Naive thymus-derived CD8-positive, alpha-beta T cell (primary cell): ENCODE measurements at regions not wholly inside any gene's neighbourhood (a gene's known extent, or its start where the extent isn't known, plus 50 kb on each side); places are given as distances from the start of the nearest gene placed in this dataset.
A peak's percentile ranks its signal among the peaks of the same experiment; 100 is the strongest.

Experiments
- ATAC-seq, 2 donors: fragments of 150-1000 bp; cut with Tn5 transposase in 1 of 2; sonication (Bioruptor Pico), chemical (Tn5 transposase) in 1 of 2; 1 replicate in 1 of 2; 2 replicates in 1 of 2; pipeline ENCODE4 v1.10.0; 2021; ENCODE audit warnings: mild to moderate bottlenecking in 2 of 2, moderate library complexity in 2 of 2
- POLR2A ChIA-PET: fragments of 350-600 bp; sonication (Branson Sonifier 250); formaldehyde crosslinking; loops from one replicate; lab custom pipeline; 2021; ENCODE audit warnings: antibody characterized with exemption; lab: Charles Lee
- DNase-seq, 10 donors: peaks; one replicate each; pipeline versions ENCODE4 v3.0.0 to v3.0.0-alpha.2; 2020 to 2022
- H3K27ac Mint-ChIP-seq, 10 donors: one replicate each; pipeline ENCODE4 v1.8.0; 2020 to 2022; ENCODE audit warnings: mild to moderate bottlenecking in 10 of 10, mixed read lengths in 10 of 10, moderate library complexity in 4 of 10, inconsistent platforms in 1 of 10
- H3K27me3 Mint-ChIP-seq, 5 donors: one replicate each; pipeline ENCODE4 v1.8.0; 2021 to 2022; ENCODE audit warnings: mixed read lengths in 5 of 5
- H3K36me3 Mint-ChIP-seq, 3 donors: one replicate each; pipeline ENCODE4 v1.8.0; 2020 to 2022; ENCODE audit warnings: mixed read lengths in 3 of 3, mild to moderate bottlenecking in 2 of 3, inconsistent platforms in 1 of 3
- H3K4me1 Mint-ChIP-seq, 4 donors: one replicate each; pipeline ENCODE4 v1.8.0; 2021 to 2022; ENCODE audit warnings: mixed read lengths in 4 of 4
- H3K4me3 Mint-ChIP-seq, 10 donors: one replicate each; pipeline ENCODE4 v1.8.0; 2020 to 2022; ENCODE audit warnings: mild to moderate bottlenecking in 10 of 10, mixed read lengths in 10 of 10, moderate library complexity in 6 of 10, inconsistent platforms in 1 of 10
- H3K9me3 Mint-ChIP-seq, 9 donors: one replicate each; pipeline ENCODE4 v1.8.0; 2020 to 2022; ENCODE audit warnings: mixed read lengths in 9 of 9, mild to moderate bottlenecking in 3 of 9, inconsistent platforms in 1 of 9, moderate library complexity in 1 of 9

GRCh38 chr1:114330451-114330983, 176.8 kb upstream of the SYT6 start:
- Mint-ChIP-seq H3K4me1 (peaks cover 42 to 67% (median 62%) of the 10 kb centered on the region in 4 donors), H3K27ac (peak overlapping the region in 8 of 10 donors; percentile 7 to 92 (median 76)), H3K27me3 (peaks cover 0 to 4% (median 0%) of the 10 kb centered on the region in 5 donors), H3K4me3 (peak overlapping the region in 7 of 10 donors; percentile 19 to 60 (median 30)), H3K9me3 (no peaks in the 10 kb centered on the region), H3K36me3 (no peaks in the 10 kb centered on the region)
- POLR2A ChIA-PET, result interaction anchor here (0.6 to 0.8 kb wide), 2 partner anchors 9 to 1259 kb away, joined by 3 read pairs; no protein-coding TSS in a partner anchor
- DNase-seq (peak in 4 of 10 donors; percentile 12 to 50 (median 36)), ATAC-seq (peak; percentile 72 to 83)

GRCh38 chr1:114328361-114328904, 174.8 kb upstream of the SYT6 start:
- Mint-ChIP-seq H3K4me1 (peaks cover 26 to 54% (median 47%) of the 10 kb centered on the region in 4 donors), H3K27ac (peak overlapping the region in 1 of 10 donors; percentile 29), H3K36me3 (no peaks in the 10 kb centered on the region), H3K9me3 (no peaks in the 10 kb centered on the region), H3K27me3 (peaks cover 0 to 4% (median 0%) of the 10 kb centered on the region in 5 donors), H3K4me3 (no peak overlapping the region)
- DNase-seq, result no peak
- POLR2A ChIA-PET, result interaction anchor here (1.8 kb wide), 1 partner anchor 10 kb away, joined by 6 read pairs; no protein-coding TSS in a partner anchor
- no peak for ATAC-seq

GRCh38 chr1:114324662-114324965, 170.9 kb upstream of the SYT6 start:
- peaks cover 0 to 4% (median 0%) of the 10 kb centered on the region in 5 donors for H3K27me3 Mint-ChIP-seq
- no peak for DNase-seq
- H3K4me1 Mint-ChIP-seq, result peaks cover 10 to 27% (median 19%) of the 10 kb centered on the region in 4 donors
- POLR2A ChIA-PET, result no interaction called here
- no peak for ATAC-seq
- no peak overlapping the region for H3K4me3 Mint-ChIP-seq
- no peaks in the 10 kb centered on the region for H3K9me3 Mint-ChIP-seq
- H3K27ac Mint-ChIP-seq, result peak overlapping the region in 4 of 10 donors; percentile 28 to 77 (median 54)
- H3K36me3 Mint-ChIP-seq, result no peaks in the 10 kb centered on the region

- Mint-ChIP-seq H3K9me3 (no peaks in the 10 kb centered on the region), H3K4me3 (no peak overlapping the region), H3K27ac (peak overlapping the region in 7 of 10 donors; percentile 12 to 83 (median 30)), H3K4me1 (peaks cover 7 to 25% (median 15%) of the 10 kb centered on the region in 4 donors), H3K27me3 (peaks cover 0 to 4% (median 0%) of the 10 kb centered on the region in 5 donors), H3K36me3 (no peaks in the 10 kb centered on the region)
- DNase-seq (no peak), ATAC-seq (no peak)
- POLR2A ChIA-PET, result no interaction called here
Observed at GRCh38 chr1:114323959-114324661, 170.4 kb upstream of the SYT6 start.

- Mint-ChIP-seq H3K27ac (peak overlapping the region in 1 of 10 donors; percentile 58), H3K9me3 (no peaks in the 10 kb centered on the region), H3K4me3 (no peak overlapping the region), H3K4me1 (peaks cover 4 to 19% (median 8%) of the 10 kb centered on the region in 4 donors), H3K36me3 (no peaks in the 10 kb centered on the region), H3K27me3 (no peaks in the 10 kb centered on the region)
- no peak for ATAC-seq
- POLR2A ChIA-PET, result no interaction called here
- no peak for DNase-seq
Observed at GRCh38 chr1:114322734-114323133, 169.1 kb upstream of the SYT6 start.

- H3K36me3 Mint-ChIP-seq, result no peaks in the 10 kb centered on the region
- no peaks in the 10 kb centered on the region for H3K9me3 Mint-ChIP-seq
- DNase-seq, result no peak
- peaks cover 4 to 19% (median 8%) of the 10 kb centered on the region in 4 donors for H3K4me1 Mint-ChIP-seq
- H3K27ac Mint-ChIP-seq, result no peak overlapping the region
- H3K4me3 Mint-ChIP-seq, result no peak overlapping the region
- no peak for ATAC-seq
- POLR2A ChIA-PET, result no interaction called here
- H3K27me3 Mint-ChIP-seq, result no peaks in the 10 kb centered on the region
Observed at GRCh38 chr1:114322207-114322606, 168.5 kb upstream of the SYT6 start.

- H3K36me3 Mint-ChIP-seq, result no peaks in the 10 kb centered on the region
- no peak overlapping the region for H3K27ac Mint-ChIP-seq
- H3K4me1 Mint-ChIP-seq, result peaks cover 4 to 19% (median 8%) of the 10 kb centered on the region in 4 donors
- no peaks in the 10 kb centered on the region for H3K9me3 Mint-ChIP-seq
- H3K4me3 Mint-ChIP-seq, result no peak overlapping the region
- POLR2A ChIA-PET, result no interaction called here
- ATAC-seq (no peak), DNase-seq (no peak)
- no peaks in the 10 kb centered on the region for H3K27me3 Mint-ChIP-seq
Observed at GRCh38 chr1:114320586-114320985, 166.9 kb upstream of the SYT6 start.

GRCh38 chr1:114319418-114319817, 165.7 kb upstream of the SYT6 start:
- H3K27ac Mint-ChIP-seq, result no peak overlapping the region
- no peaks in the 10 kb centered on the region for H3K9me3 Mint-ChIP-seq
- no peak for ATAC-seq
- no peak for DNase-seq
- H3K36me3 Mint-ChIP-seq, result no peaks in the 10 kb centered on the region
- no peak overlapping the region for H3K4me3 Mint-ChIP-seq
- POLR2A ChIA-PET, result interaction anchor here (1.2 kb wide), 1 partner anchor 14 kb away, joined by 3 read pairs; no protein-coding TSS in a partner anchor
- H3K27me3 Mint-ChIP-seq, result no peaks in the 10 kb centered on the region
- peaks cover 4 to 18% (median 8%) of the 10 kb centered on the region in 4 donors for H3K4me1 Mint-ChIP-seq

- Mint-ChIP-seq H3K27ac (no peak overlapping the region), H3K36me3 (no peaks in the 10 kb centered on the region), H3K27me3 (no peaks in the 10 kb centered on the region), H3K4me3 (no peak overlapping the region), H3K9me3 (no peaks in the 10 kb centered on the region), H3K4me1 (peaks cover 4 to 13% (median 6%) of the 10 kb centered on the region in 4 donors)
- no peak for ATAC-seq
- no peak for DNase-seq
- POLR2A ChIA-PET, result interaction anchor here (1.2 kb wide), 1 partner anchor 14 kb away, joined by 3 read pairs; no protein-coding TSS in a partner anchor
Observed at GRCh38 chr1:114318961-114319360, 165.3 kb upstream of the SYT6 start.

GRCh38 chr1:114316204-114316603, 162.5 kb upstream of the SYT6 start:
- Mint-ChIP-seq H3K9me3 (peaks cover 0 to 12% (median 0%) of the 10 kb centered on the region in 9 donors), H3K27ac (peak overlapping the region in 1 of 10 donors; percentile 36), H3K27me3 (no peaks in the 10 kb centered on the region), H3K4me1 (no peaks in the 10 kb centered on the region), H3K4me3 (no peak overlapping the region), H3K36me3 (peaks cover 0 to 1% (median 0%) of the 10 kb centered on the region in 3 donors)
- no peak for ATAC-seq
- POLR2A ChIA-PET, result interaction anchor here (0.6 kb wide), 1 partner anchor 103 kb away, joined by 5 read pairs; no protein-coding TSS in a partner anchor
- DNase-seq, result no peak

- Mint-ChIP-seq H3K27me3 (no peaks in the 10 kb centered on the region), H3K27ac (no peak overlapping the region), H3K36me3 (peaks cover 0 to 2% (median 0%) of the 10 kb centered on the region in 3 donors), H3K4me3 (no peak overlapping the region), H3K9me3 (peaks cover 0 to 17% (median 0%) of the 10 kb centered on the region in 9 donors), H3K4me1 (no peaks in the 10 kb centered on the region)
- no peak for DNase-seq
- ATAC-seq, result no peak
- POLR2A ChIA-PET, result no interaction called here
Observed at GRCh38 chr1:114315631-114316030, 162.0 kb upstream of the SYT6 start.

GRCh38 chr1:114314576-114314975, 160.9 kb upstream of the SYT6 start:
- Mint-ChIP-seq H3K36me3 (peaks cover 0 to 2% (median 0%) of the 10 kb centered on the region in 3 donors), H3K9me3 (peaks cover 0 to 17% (median 0%) of the 10 kb centered on the region in 9 donors), H3K27ac (no peak overlapping the region), H3K4me1 (no peaks in the 10 kb centered on the region), H3K27me3 (no peaks in the 10 kb centered on the region), H3K4me3 (no peak overlapping the region)
- ATAC-seq (no peak), DNase-seq (no peak)
- POLR2A ChIA-PET, result no interaction called here

GRCh38 chr1:114314098-114314497, 160.4 kb upstream of the SYT6 start:
- POLR2A ChIA-PET, result no interaction called here
- peaks cover 0 to 2% (median 0%) of the 10 kb centered on the region in 3 donors for H3K36me3 Mint-ChIP-seq
- peaks cover 0 to 17% (median 0%) of the 10 kb centered on the region in 9 donors for H3K9me3 Mint-ChIP-seq
- no peaks in the 10 kb centered on the region for H3K27me3 Mint-ChIP-seq
- no peak overlapping the region for H3K4me3 Mint-ChIP-seq
- ATAC-seq, result no peak
- no peaks in the 10 kb centered on the region for H3K4me1 Mint-ChIP-seq
- no peak for DNase-seq
- H3K27ac Mint-ChIP-seq, result no peak overlapping the region
